ENCODE measurements at regions not wholly inside any gene's neighbourhood (a gene's known extent, or its start where the extent isn't known, plus 50 kb on each side); places are given as distances from the start of the nearest gene placed in this dataset.
A peak's percentile ranks its signal among the peaks of the same experiment; 100 is the strongest.

GRCh38 chr2:120594856-120595685 lies 140.6 kb upstream of the GLI2 start:
- intact Hi-C loops (cut with DNase I): no loop called here
- Histone ChIP-seq H3K9me3 (ENCODE audit: control insufficient read depth in 2 of 3, insufficient read depth in 1 of 3, low read length in 3 of 3) (no peaks in the 10 kb centered on the region), H3K9ac (ENCODE audit: low read length in 3 of 3) (no peak overlapping the region), H3K4me1 (ENCODE audit: control insufficient read depth in 2 of 3, insufficient read depth in 2 of 3, low read depth in 1 of 3, low read length in 3 of 3) (no peaks in the 10 kb centered on the region), H3K27ac (ENCODE audit: low read depth in 2 of 2, low read length in 2 of 2) (no peak overlapping the region), H3K4me3 (ENCODE audit: low read length in 3 of 3) (no peak overlapping the region), H3K36me3 (ENCODE audit: control insufficient read depth in 2 of 3, insufficient read depth in 3 of 3, low read length in 3 of 3) (no peaks in the 10 kb centered on the region), H3K27me3 (ENCODE audit: control insufficient read depth, insufficient read depth, low read length) (no peaks in the 10 kb centered on the region)
- peak in 1 of 5 donors; percentile 67 for DNase-seq
- TF ChIP-seq CTCF (IDR thresholded peaks at IDR 0.05; ENCODE audit: borderline replicate concordance, extremely low read depth, insufficient read depth): no peak
- FAIRE-seq: no peak

- H3K4me1 ChIP-seq (ENCODE audit: control insufficient read depth in 2 of 3, insufficient read depth in 2 of 3, low read depth in 1 of 3, low read length in 3 of 3): no peaks in the 10 kb centered on the region
- intact Hi-C loops (cut with DNase I): no loop called here
- no peak for FAIRE-seq
- no peaks in the 10 kb centered on the region for H3K9me3 ChIP-seq (ENCODE audit: control insufficient read depth in 2 of 3, insufficient read depth in 1 of 3, low read length in 3 of 3)
- no peak for TF ChIP-seq CTCF (IDR thresholded peaks at IDR 0.05; ENCODE audit: borderline replicate concordance, extremely low read depth, insufficient read depth)
- no peak overlapping the region for H3K4me3 ChIP-seq (ENCODE audit: low read length in 3 of 3)
- no peak overlapping the region for H3K9ac ChIP-seq (ENCODE audit: low read length in 3 of 3)
- H3K36me3 ChIP-seq (ENCODE audit: control insufficient read depth in 2 of 3, insufficient read depth in 3 of 3, low read length in 3 of 3): no peaks in the 10 kb centered on the region
- no peak for DNase-seq
- H3K27ac ChIP-seq (ENCODE audit: low read depth in 2 of 2, low read length in 2 of 2): no peak overlapping the region
- no peaks in the 10 kb centered on the region for H3K27me3 ChIP-seq (ENCODE audit: control insufficient read depth, insufficient read depth, low read length)
Observed at GRCh38 chr2:120595739-120596138, 139.9 kb upstream of the GLI2 start.

- Histone ChIP-seq H3K9me3 (ENCODE audit: control insufficient read depth in 2 of 3, insufficient read depth in 1 of 3, low read length in 3 of 3) (no peaks in the 10 kb centered on the region), H3K36me3 (ENCODE audit: control insufficient read depth in 2 of 3, insufficient read depth in 3 of 3, low read length in 3 of 3) (no peaks in the 10 kb centered on the region), H3K4me1 (ENCODE audit: control insufficient read depth in 2 of 3, insufficient read depth in 2 of 3, low read depth in 1 of 3, low read length in 3 of 3) (no peaks in the 10 kb centered on the region), H3K9ac (ENCODE audit: low read length in 3 of 3) (no peak overlapping the region), H3K27me3 (ENCODE audit: control insufficient read depth, insufficient read depth, low read length) (no peaks in the 10 kb centered on the region), H3K27ac (ENCODE audit: low read depth in 2 of 2, low read length in 2 of 2) (no peak overlapping the region), H3K4me3 (ENCODE audit: low read length in 3 of 3) (no peak overlapping the region)
- FAIRE-seq (no peak), DNase-seq (peak in 1 of 5 donors; percentile 61)
- TF ChIP-seq CTCF (IDR thresholded peaks at IDR 0.05; ENCODE audit: borderline replicate concordance, extremely low read depth, insufficient read depth): no peak
- intact Hi-C loops (cut with DNase I): no loop called here
Observed at GRCh38 chr2:120596191-120596811, 139.4 kb upstream of the GLI2 start.

Measured in kidney (tissue), 13 donors.